ENCODE measurements at regions not wholly inside any gene's neighbourhood (a gene's known extent, or its start where the extent isn't known, plus 50 kb on each side); places are given as distances from the start of the nearest gene placed in this dataset.
"Not testable (repeated sequence)": the region's sequence is repeated elsewhere in the genome, so short reads cannot be mapped to it uniquely, and the experiment has no call there.

DNA sequence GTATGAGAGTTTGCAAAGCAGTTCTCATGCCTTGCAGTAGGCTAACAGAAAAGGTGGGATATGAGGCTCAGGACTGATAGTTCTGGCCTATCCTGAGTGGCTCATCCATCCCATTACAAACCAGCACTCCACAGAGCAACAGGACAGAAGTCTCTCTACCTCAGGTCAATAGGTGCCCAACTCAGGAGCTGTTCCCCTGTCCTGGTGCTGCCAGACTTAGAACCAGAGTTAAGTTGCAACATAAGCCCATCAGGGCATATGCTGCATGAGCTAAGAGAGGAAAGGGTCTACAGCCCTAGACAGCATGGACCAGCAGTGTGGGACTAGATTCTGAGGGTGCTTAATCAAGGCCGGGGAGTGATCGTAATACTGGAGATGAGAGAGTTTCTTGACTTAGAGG, 104.8 kb upstream of the ECI2 start:
- ATAC-seq = no peak

DNA sequence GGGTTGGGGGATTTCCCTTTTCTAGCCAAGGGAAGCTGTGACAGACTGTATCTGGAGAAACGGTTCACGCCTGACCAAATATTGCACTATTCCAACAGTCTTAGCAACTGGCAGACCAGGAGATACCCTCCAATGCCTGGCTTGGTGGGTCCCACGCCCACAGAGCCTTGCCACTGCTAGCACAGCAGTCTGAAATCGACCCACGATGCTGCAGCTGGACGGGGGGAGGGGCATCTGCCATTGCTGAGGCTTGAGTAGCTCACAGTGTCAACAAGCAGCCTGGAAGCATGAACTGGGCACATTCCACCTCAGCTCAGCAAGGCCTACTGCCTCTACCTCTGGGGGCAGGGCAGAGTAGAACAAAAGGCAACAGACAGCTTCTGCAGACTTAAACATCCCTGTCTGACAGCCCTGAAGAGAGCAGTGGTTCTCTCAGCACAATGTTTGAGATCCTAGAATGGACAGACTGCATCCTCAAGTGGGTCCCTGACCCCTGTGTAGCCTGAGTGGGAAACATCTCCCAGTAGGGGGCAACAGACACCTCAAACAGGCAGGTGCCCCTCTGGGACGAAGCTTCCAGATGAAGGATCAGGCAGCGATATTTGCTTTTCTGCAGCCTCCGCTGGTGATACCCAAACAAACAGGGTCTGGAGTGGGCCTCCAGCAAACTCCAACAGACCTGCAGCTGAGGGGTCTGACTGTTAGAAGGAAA, 89.9 kb upstream of the ECI2 start:
- ATAC-seq = no peak

DNA sequence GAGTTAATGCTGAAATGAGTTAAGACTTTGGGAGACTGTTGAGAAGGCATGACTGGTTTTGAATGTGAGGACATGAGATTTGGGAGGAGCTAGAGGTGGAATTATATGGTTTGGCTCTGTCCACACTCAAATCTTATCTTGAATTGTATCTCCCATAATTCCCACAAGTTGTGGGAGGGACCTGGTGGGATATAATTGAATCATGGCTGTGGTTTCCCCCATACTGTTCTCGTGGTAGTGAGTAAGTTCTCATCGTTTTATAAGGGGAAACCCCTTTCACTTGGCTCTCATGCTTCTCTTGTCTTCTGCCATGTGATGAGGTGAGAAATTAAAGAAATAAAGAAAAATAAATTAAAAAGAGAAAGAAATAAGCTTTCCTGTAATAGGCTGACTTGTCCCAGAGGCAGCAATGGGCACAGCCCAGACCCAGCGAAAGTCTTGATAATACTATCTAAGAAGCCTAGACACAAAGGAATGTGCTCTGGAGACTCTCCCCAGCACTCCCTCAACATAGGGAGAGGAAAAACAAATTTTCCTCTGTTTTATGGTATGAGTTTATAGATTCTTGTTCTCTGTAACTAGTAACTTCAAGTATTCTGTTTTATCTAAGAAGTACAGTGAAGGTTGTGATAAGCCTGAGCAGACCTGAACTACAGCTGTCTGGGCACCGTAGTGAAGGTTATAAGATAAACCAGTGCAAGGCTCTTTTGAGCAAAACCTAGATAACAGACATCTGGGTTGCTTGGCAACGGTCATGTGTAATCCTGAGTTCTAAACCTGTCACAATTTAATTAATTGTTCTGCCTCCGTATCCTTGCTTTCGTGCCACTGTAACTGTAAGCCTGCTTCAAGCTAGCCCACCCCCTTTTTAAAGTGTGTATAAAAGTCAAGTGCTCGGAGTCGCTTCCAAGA, 88.9 kb upstream of the ECI2 start:
- ATAC-seq = no peak

DNA sequence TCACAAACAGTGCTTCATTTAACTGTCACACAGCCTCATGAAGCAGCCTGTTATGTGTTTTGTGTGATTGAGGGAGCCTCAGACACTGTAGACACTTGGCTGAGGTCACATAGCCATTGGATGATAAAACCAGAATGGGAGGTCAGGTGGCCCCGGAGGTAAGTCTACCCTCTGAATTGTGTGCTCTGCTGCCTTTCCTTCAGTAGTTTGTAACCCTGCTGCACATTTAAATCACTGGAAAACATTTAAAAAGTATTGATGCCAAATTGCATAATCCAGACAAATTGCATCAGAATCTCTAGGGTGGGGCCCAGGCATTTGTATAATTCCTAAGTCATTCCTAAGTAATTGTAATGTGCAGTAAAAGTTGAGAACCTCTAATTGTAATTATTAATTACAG, 85.2 kb upstream of the ECI2 start:
- no peak for ATAC-seq

DNA sequence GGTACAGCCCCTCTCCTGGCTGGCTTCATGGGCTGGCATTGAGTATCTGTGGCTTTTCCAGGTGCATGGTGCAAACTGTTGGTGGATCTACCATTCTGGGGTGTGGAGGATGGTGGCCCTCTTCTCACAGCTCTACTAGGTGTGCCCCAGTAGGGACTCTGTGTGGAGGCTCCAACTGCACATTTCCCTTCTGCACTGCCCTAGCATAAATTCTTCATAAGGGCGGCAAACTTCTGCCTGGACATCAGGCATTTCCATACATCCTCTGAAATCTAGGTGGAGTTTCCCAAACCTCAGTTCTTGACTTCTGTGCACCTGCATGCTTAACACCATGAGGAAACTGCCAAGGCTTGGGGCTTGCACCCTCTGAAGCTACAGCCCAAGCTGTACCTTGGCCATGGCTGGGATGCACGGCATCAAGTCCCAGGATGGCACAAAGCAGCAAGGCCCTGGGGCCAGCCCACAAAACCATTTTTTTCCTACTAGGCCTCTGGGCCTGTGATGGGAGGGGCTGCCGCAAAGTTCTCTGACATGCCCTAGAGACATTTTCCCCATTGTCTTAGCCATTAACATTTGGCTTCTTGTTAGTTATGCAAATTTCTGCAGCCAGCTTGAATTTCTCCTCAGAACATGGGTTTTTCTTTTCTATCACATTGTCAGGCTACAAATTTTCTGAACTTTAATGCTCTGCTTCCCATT, 83.4 kb upstream of the ECI2 start:
- ATAC-seq = not testable (repeated sequence)

DNA sequence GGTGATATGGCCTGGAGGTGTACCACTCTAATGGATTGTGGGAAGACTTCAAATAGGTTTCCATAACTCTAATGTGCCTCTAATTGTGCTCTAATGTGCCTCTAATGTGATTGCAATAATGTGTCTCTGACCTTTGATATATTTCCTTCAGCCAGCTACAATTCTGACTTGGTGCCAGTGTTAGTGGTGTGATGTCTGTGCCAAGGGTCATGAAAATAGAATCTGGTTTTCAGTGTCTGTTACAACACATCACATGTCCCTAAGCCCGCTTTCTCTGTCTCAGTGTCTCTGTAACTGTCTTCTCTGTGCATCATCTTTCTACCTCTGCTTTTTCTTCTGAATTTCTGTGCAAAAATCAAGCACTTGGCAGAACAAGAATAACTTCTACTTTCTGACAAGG, 77.2 kb upstream of the ECI2 start:
- ATAC-seq = no peak

DNA sequence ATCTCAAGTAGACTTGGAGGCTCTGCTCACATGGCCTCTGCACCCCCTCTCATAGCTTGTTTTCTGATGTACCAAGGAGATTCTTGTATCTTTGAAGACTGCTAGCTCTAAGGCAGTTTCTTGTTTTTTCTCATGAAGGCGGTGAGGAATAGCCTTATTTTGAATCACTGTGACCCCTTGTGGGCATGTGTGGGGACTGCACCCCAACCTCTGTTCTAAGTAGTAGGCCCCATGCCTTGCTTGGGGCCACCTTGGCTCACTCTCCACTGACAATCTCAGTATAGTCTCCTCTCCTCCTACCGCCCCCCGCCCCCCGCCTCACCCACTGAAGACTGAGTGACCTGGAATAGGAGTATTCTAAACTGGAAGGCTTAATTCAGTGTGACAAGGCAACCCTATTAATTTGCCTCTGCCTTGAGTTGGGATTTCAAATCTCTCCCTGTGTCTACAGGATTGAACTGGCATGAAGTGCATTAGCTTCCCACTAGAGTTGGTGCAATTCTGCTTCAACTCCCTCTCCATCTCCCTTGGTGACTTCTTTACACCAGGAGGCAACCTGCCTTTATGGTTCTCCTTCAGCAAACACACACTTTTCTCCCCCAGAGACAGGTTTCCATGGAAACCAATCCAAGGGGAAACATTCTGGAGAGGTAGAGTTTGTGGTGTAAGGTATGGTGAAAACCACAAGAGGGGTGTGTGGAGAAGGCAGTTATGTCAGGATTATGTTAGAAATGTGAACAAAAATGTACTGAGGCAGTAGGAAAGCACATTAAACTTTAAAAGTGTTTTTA, 75.4 kb upstream of the ECI2 start:
- ATAC-seq = peak; percentile 70

DNA sequence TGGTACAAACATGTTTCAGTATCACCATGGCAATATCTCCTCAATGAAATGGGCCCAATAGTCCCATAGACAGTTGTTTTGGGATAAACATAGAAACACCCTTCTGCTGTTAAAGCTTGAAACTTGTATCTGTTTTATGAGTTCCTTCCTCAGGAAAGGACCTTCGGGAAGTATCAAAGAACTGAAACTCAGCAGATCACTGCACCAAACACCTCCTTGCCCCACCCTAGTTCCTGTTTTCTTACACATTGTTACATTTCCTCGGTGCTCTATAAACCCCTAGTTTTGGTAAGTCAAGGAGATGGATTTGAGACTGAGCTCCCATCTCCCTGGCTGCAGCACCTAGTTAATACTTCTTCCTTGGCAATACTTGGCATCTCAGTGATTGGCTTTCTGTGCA, 73.8 kb upstream of the ECI2 start:
- ATAC-seq = no peak

DNA sequence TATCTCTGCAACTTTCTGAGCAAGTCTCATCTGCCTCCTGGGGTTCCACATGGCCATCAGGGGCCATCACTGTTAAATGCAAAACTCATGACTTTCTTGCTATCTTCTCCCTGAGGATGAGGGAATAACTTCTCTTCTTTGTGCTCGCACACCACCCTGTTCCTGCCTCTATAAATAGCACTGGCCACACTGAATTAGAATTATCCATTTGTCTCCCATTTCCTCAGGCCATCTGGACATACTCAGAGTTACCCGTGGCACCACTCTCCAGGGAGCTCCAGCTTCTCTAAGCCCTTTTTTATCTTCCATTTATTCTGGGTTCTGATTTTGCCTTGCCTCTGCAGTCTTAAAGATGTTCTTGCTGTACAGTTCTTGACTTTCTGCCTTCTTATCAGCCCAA, 72.8 kb upstream of the ECI2 start:
- ATAC-seq = no peak

DNA sequence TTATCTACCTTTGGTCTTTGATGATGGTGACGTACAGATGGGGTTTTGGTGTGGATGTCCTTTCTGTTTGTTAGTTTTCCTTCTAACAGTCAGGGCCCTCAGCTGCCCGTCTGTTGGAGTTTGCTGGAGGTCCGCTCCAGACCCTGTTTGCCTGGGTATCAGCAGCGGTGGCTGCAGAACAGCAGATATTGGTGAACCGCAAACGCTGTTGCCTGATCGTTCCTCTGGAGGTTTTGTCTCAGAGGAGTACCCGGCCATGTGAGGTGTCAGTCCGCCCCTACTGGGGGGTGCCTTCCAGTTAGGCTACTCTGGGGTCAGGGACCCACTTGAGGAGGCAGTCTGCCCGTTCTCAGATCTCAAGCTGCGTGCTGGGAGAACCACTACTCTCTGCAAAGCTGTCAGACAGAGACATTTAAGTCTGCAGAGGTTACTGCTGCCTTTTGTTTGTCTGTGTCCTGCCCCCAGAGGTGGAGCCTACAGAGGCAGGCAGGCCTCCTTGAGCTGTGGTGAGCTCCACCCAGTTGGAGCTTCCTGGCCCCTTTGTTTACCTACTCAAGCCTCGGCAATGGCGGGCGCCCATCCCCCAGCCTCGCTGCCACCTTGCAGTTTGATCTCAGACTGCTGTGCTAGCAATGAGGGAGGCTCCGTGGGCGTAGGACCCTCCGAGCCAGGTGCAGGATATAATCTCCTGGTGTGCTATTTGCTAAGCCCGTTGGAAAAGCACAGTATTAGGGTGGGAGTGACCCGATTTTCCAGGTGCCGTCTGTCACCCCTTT, 68.5 kb upstream of the ECI2 start:
- not testable (repeated sequence) for ATAC-seq

DNA sequence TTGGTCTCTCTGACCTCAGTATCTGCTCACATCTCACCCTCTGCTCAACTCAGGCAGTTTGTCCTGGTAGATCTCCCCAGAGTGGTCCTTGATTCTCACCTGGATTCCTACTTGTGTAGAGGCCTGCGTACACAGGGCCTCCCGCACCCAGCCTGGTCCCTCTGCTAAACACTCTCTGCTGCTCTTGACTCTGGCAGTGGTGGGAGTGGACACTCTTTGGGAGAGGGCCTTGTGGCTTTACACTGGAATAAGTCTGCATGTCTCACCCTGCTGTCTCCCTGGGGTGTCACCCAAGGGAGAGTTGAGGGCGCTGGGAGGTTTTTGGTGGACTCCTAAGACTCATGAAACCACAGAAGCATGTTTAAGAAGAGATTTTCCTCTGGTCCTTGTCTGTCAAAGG, 57.3 kb upstream of the ECI2 start:
- no peak for ATAC-seq

DNA sequence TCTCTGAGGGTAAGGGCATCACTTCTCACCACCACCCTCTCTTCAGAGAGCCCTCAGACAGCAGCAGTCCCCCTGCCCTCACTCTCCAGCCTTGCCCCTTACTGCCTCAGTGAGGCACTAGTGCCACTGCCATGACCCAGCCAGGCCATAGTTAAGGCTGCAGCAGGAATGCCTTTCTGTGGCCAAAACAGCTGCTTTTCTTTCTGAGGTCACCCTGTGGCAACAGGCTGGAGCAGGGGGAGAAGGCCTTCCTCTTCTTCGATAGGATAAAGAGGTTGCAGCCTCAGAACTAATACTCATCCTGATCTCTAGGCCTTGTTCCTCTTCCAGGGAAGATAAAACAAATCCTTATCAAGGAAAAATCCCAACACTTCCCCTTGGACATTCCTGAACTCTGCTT, 56.8 kb upstream of the ECI2 start:
- ATAC-seq = no peak

DNA sequence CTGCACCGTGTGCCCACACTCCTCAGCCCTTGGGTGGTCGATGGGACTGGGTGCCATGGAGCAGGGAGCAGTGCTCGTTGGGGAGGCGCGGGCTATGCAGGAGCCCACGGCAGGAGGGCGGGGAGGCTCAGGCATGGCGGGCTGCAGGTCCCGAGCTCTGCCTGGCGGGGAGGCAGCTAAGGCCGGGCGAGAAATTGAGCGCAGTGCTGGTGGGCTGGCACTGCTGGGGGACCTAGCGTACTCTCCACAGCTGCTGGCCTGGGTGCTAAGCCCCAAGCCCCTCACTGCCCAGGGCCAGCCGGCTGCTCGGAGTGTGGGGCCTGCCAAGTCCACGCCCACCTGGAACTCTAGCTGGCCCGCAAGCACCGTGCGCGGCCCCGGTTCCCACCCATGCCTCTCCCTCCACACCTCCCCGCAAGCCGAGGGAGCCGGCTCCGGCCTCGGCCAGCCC, 55.9 kb upstream of the ECI2 start:
- ATAC-seq = no peak

DNA sequence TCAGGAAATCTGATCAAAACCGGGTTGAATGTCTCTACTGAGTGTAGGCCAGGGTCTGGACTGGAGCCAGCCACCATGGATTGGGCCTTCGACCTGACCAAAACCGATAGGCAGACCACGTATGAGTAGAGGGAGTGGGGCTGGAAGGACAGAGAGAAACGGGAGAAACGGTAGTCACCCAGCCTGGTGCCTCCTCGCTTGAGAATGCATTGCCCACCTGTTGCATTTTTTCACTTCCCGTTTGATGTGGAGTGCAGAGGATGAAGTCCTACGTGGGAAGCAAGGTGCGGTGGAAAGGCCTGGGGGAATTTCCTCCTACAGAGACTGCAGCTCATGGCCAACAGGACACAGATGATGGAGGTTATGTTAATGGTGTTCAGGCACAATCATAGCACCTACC, 53.9 kb upstream of the ECI2 start:
- ATAC-seq = no peak

DNA sequence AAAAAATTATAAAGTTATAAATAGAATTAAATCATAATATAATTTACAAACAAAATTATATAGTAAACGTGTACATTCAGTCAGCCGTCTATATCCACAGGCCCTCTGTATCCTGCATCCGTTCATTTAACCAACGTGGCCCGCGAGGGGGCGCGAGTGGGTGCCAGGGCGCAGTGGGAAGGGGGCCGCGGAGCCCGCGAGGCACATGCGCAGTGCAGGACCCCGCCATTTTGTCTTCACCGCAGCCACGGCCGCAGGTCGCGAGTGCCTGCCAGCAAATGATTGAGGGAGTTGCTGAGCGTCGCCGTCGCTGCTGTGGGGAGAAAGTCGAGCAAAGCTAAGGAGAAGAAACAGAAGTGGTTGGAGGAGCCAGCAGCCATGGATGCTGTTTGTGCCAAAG, 53.4 kb upstream of the ECI2 start:
- ATAC-seq = no peak

DNA sequence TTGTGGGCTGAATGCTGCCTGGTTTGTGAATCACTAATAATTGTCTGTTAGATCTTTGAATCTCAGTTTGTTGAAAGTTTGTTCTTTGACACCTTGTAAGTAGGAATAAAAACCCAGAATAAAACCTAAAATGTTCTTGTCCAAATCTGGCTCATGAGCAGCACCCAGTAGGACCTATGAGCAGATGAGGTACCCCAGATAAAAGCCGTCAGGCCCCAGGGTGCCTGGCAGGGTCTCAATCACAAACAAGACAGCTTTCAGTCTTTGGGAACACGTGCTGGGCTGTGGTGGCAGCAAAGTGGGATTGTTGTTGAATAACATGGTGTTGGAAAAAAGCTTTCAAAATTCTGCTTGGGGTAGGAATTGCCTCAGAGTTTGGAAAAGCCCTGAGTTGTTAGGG, 52.1 kb upstream of the ECI2 start:
- no peak for ATAC-seq

DNA sequence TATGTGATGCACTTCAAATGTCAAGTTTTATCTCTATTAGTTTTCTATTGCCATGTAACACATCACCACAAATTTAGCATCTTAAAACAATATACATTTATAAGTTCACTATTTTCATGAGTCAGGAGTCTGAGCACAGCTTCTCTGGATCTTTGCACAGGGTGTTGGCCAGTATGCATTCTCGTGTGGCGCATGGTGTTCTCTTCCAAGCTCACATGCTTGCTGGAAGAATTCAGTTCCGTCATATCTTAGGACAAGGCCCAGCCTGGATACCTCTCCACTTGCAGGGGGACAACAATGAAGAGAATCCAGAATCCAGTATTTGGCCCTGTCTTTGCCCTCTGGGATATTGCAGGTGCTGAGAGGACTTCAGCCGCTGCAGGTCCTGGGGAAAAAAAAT, 51.0 kb upstream of the ECI2 start:
- ATAC-seq = no peak

DNA sequence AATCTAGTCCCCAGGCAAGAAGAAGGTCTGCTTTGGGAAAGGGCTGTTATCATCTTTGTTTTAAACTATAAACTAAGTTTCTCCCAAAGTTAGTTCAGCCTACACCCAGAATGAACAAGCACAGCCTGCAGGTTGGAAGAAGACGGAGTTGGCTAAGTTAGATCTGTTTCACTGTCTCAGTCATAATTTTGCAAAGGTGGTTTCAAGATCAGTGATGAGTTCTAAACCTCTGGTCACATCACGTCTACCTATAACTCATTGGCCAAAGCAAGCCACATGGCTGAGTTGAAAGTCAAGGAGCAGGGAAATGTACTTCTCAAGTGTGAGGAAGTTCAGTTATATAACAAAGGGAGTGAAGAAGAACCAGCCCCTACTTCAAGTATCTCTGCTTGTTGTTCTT, 50.5 kb upstream of the ECI2 start:
- ATAC-seq = no peak

DNA sequence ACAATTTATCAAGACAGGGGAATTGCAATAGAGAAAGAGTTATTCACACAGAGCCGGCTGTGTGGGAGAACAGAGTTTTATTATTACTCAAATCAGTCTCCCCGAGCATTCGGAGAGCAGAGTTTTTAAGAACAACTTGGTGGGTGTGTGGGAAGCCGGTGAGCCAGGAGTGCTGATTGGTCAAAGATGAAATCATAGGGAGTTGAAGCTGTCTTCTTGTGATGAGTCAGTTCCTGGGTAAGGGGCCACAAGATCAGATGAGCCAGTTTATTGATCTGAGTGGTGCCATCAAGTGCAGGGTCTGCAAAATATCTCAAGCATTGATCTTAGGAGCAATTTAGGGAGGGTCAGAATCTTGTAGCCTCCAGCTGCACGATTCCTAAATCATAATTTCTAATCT, 50.0 kb upstream of the ECI2 start:
- no peak for ATAC-seq

Measured in esophagus mucosa (tissue), 1 donor.